ENCODE measurements at regions not wholly inside any gene's neighbourhood (a gene's known extent, or its start where the extent isn't known, plus 50 kb on each side); places are given as distances from the start of the nearest gene placed in this dataset.

GRCh38 chr16:64361753-64362152 is 760.1 kb downstream of the CDH11 start:
- no peaks in the 10 kb centered on the region for H3K27me3 ChIP-seq
- no peaks in the 10 kb centered on the region for H3K9me3 ChIP-seq
- H3K4me1 ChIP-seq: no peaks in the 10 kb centered on the region
- no peaks in the 10 kb centered on the region for H3K36me3 ChIP-seq
- TF ChIP-seq POLR2AphosphoS5 (IDR thresholded peaks at IDR 0.05): no peak
- no peak for TF ChIP-seq CTCF (IDR thresholded peaks at IDR 0.05)
- TF ChIP-seq EP300 (IDR thresholded peaks at IDR 0.05): no peak
- TF ChIP-seq POLR2A (IDR thresholded peaks at IDR 0.05): no peak
- H3K27ac ChIP-seq: no peak overlapping the region
- no peak for DNase-seq
- H3K4me3 ChIP-seq: no peak overlapping the region
- intact Hi-C loops (cut with DNase I; ENCODE audit: low total_unique reads): no loop called here
- 60 to 76% (median 67%) methylated on average over 2 of the region's 2 CpGs for WGBS, 5 donors

- 74 to 83% (median 78%) methylated on average over 1 of the region's 1 CpG for WGBS, 5 donors
- no peak for TF ChIP-seq CTCF (IDR thresholded peaks at IDR 0.05)
- no peak for TF ChIP-seq POLR2A (IDR thresholded peaks at IDR 0.05)
- no peak for TF ChIP-seq EP300 (IDR thresholded peaks at IDR 0.05)
- no peak for TF ChIP-seq POLR2AphosphoS5 (IDR thresholded peaks at IDR 0.05)
- no peak for DNase-seq
Measured at GRCh38 chr16:64358291-64358690, 763.6 kb downstream of the CDH11 start.

GRCh38 chr16:64356267-64356666 is 765.6 kb downstream of the CDH11 start:
- no peak for DNase-seq
- H3K4me3 ChIP-seq: no peak overlapping the region

More at GRCh38 chr16:64358291-64358690, 763.6 kb downstream of the CDH11 start:
- Histone ChIP-seq H3K27me3 (no peaks in the 10 kb centered on the region), H3K4me3 (no peak overlapping the region), H3K36me3 (no peaks in the 10 kb centered on the region), H3K9me3 (no peaks in the 10 kb centered on the region), H3K4me1 (no peaks in the 10 kb centered on the region), H3K27ac (no peak overlapping the region)
- intact Hi-C loops (cut with DNase I; ENCODE audit: low total_unique reads): no loop called here

GRCh38 chr16:64352246-64352645 is 769.6 kb downstream of the CDH11 start:
- H3K36me3 ChIP-seq: no peaks in the 10 kb centered on the region
- intact Hi-C loops (cut with DNase I; ENCODE audit: low total_unique reads): no loop called here
- no peaks in the 10 kb centered on the region for H3K4me1 ChIP-seq
- no peak for DNase-seq
- TF ChIP-seq EP300 (IDR thresholded peaks at IDR 0.05) (no peak), POLR2A (IDR thresholded peaks at IDR 0.05) (no peak), CTCF (IDR thresholded peaks at IDR 0.05) (no peak), POLR2AphosphoS5 (IDR thresholded peaks at IDR 0.05) (no peak)
- no peaks in the 10 kb centered on the region for H3K27me3 ChIP-seq
- H3K27ac ChIP-seq: no peak overlapping the region
- 83 to 100% (median 93%) methylated on average over 1 of the region's 1 CpG for WGBS, 5 donors
- no peak overlapping the region for H3K4me3 ChIP-seq
- no peaks in the 10 kb centered on the region for H3K9me3 ChIP-seq

More at GRCh38 chr16:64356267-64356666, 765.6 kb downstream of the CDH11 start:
- H3K36me3 ChIP-seq: no peaks in the 10 kb centered on the region
- H3K9me3 ChIP-seq: no peaks in the 10 kb centered on the region
- H3K27ac ChIP-seq: no peak overlapping the region
- no peaks in the 10 kb centered on the region for H3K4me1 ChIP-seq
- intact Hi-C loops (cut with DNase I; ENCODE audit: low total_unique reads): no loop called here
- TF ChIP-seq POLR2AphosphoS5 (IDR thresholded peaks at IDR 0.05) (no peak), CTCF (IDR thresholded peaks at IDR 0.05) (no peak), EP300 (IDR thresholded peaks at IDR 0.05) (no peak), POLR2A (IDR thresholded peaks at IDR 0.05) (no peak)
- 81 to 96% (median 90%) methylated on average over 1 of the region's 1 CpG for WGBS, 5 donors
- H3K27me3 ChIP-seq: no peaks in the 10 kb centered on the region

All from stomach (tissue), 8 donors.